Sigmoid colon (tissue), 4 donors: ENCODE measurements at regions not wholly inside any gene's neighbourhood (a gene's known extent, or its start where the extent isn't known, plus 50 kb on each side); places are given as distances from the start of the nearest gene placed in this dataset.

ENCODE experiments used
- EP300 ChIP-seq, 4 donors: sonication (generic); formaldehyde crosslinking; IDR thresholded peaks; one replicate each; pipeline ENCODE4 v1.6.1; 2017; ENCODE audit warnings: antibody characterized with exemption in 4 of 4
- POLR2A ChIP-seq, 2 donors: fragments of 450-650 bp; IDR thresholded peaks; one replicate each; pipeline ENCODE4 v1.6.1; 2016; ENCODE audit warnings: antibody characterized with exemption in 2 of 2, mild to moderate bottlenecking in 2 of 2, moderate library complexity in 2 of 2
- POLR2AphosphoS5 ChIP-seq, 4 donors: sonication (generic); formaldehyde crosslinking; IDR thresholded peaks; one replicate each; pipeline ENCODE4 v1.6.1; 2017; ENCODE audit warnings: antibody characterized with exemption in 4 of 4
- TF ChIP-seq, protein P1 (sequence below), 4 experiments: fragments of 450-650 bp in 3 of 4; fragments of 200-600 bp in 1 of 4; IDR thresholded peaks; one replicate each; pipeline ENCODE4 v1.5.1; 2016 to 2019; ENCODE audit warnings: antibody characterized with exemption in 4 of 4, mild to moderate bottlenecking in 3 of 4, moderate library complexity in 2 of 4

DNA sequence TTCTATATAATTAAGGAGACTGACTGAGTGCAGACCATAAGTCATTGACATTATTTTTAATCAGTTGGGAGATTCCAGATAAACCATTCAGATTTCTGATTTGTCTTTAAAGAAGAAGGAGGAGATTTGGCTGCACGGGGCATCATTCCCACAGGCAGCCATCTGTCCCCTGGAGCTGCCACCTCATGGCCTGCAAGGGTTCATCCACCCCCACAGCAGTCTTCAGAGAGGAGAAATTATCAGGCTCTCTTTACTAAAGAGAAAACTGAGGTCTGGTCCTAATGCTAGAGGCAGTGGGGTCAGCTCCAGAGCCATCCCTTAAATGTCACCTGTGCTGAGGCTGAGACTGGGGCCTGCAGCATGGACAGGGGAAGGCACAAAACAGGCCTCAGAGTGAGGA lies 501.3 kb upstream of the SULF2 start:
- TF ChIP-seq, protein P1, sequence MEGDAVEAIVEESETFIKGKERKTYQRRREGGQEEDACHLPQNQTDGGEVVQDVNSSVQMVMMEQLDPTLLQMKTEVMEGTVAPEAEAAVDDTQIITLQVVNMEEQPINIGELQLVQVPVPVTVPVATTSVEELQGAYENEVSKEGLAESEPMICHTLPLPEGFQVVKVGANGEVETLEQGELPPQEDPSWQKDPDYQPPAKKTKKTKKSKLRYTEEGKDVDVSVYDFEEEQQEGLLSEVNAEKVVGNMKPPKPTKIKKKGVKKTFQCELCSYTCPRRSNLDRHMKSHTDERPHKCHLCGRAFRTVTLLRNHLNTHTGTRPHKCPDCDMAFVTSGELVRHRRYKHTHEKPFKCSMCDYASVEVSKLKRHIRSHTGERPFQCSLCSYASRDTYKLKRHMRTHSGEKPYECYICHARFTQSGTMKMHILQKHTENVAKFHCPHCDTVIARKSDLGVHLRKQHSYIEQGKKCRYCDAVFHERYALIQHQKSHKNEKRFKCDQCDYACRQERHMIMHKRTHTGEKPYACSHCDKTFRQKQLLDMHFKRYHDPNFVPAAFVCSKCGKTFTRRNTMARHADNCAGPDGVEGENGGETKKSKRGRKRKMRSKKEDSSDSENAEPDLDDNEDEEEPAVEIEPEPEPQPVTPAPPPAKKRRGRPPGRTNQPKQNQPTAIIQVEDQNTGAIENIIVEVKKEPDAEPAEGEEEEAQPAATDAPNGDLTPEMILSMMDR (IDR thresholded peaks at IDR 0.05), result no peak
- TF ChIP-seq POLR2A (IDR thresholded peaks at IDR 0.05), result no peak
- TF ChIP-seq POLR2AphosphoS5 (IDR thresholded peaks at IDR 0.05), result no peak
- no peak for TF ChIP-seq EP300 (IDR thresholded peaks at IDR 0.05)
